Right lobe of liver (tissue), 6 donors: ENCODE measurements at regions not wholly inside any gene's neighbourhood (a gene's known extent, or its start where the extent isn't known, plus 50 kb on each side); places are given as distances from the start of the nearest gene placed in this dataset.

Experiments
- ATAC-seq, 4 donors: fragments of 200-7000 bp; cut with Tn5 transposase; one replicate each; pipeline ENCODE4 v1.9.1; 2020; ENCODE audit warnings: mild to moderate bottlenecking in 4 of 4, moderate library complexity in 4 of 4
- DNase-seq, 3 donors: peaks; one replicate each; pipeline ENCODE4 v3.0.0-alpha.2; 2020
- H3K27ac ChIP-seq, 3 donors: fragments of 200-600 bp; one replicate each; pipeline ENCODE4 v1.8.0; 2022
- H3K27me3 ChIP-seq, 2 donors: fragments of 200-600 bp; one replicate each; pipeline ENCODE4 v1.8.0; 2022
- H3K36me3 ChIP-seq, 4 donors: fragments of 200-600 bp; sonication (generic) in 1 of 4; one replicate each; pipeline versions ENCODE4 v1.5.1 to v1.8.0; 2017 to 2022; ENCODE audit warnings: control low read depth in 1 of 4
- H3K4me1 ChIP-seq, 4 donors: fragments of 200-600 bp; sonication (generic) in 1 of 4; one replicate each; pipeline versions ENCODE4 v1.5.1 to v1.8.0; 2017 to 2022; ENCODE audit warnings: control low read depth in 1 of 4
- H3K4me3 ChIP-seq, 3 donors: fragments of 200-600 bp; one replicate each; pipeline ENCODE4 v1.8.0; 2022
- H3K9me3 ChIP-seq, 4 donors: fragments of 200-600 bp; sonication (generic) in 1 of 4; one replicate each; pipeline versions ENCODE4 v1.5.1 to v1.8.0; 2017 to 2022; ENCODE audit warnings: control low read depth in 1 of 4
- POLR2A ChIP-seq: fragments of 450-650 bp; IDR thresholded peaks from one replicate; pipeline ENCODE4 v1.6.1; 2017; ENCODE audit warnings: antibody characterized with exemption, mild to moderate bottlenecking
- WGBS: methylation state at CpG from one replicate; pipeline ENCODE4 v1.1.6; 2018; ENCODE audit warnings: low coverage, low lambda C conversion rate; ENCODE audit not compliant: insufficient coverage; ENCODE audit errors: missing lambda C conversion rate; 5-methylcytosine and 5-hydroxymethylcytosine counted together
- intact Hi-C, 2 donors: fragments of 100-400 bp; cut with DNase I; formaldehyde crosslinking; loops; one replicate each; pipeline versions ENCODE4 v1.11.2 to v1.14.1; 2022
- TF ChIP-seq, protein P1 (sequence below), 4 donors: fragments of 200-600 bp in 3 of 4; fragments of 450-650 bp in 1 of 4; IDR thresholded peaks; one replicate each; pipeline versions ENCODE4 v1.5.1 to v1.8.0; 2016 to 2022; ENCODE audit warnings: antibody characterized with exemption in 4 of 4, mild to moderate bottlenecking in 2 of 4
- donor health status: DM: no; HTN: yes; CAD: no.
- donor health status: DM: no; HTN: no; CAD: no.
- donor health status: DM: no; HTN: no; CAD: no.
- donor health status: DM: no; HTN: yes; CAD: no.
- donor health status: DM: no; HTN: yes; CAD: no.

DNA sequence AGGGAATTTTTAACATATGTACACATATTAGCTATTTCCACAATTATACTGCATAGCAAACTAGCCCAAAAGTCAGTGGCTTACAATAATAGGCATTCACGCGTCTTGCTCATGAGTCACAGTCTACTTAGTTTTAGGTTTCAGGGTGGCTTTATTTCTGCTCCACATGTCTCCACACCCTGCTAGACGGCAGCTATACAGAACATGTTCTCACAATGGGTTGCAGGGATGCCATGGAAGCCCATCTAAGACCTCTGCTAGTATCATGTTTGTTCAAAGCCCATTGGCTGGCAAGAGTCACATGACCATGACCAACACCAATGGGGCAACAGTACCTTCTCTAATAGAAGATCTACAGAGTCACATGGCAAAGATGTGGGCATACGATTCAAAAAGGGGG is 96.3 kb upstream of the NEBL start:
- Histone ChIP-seq H3K27me3 (no peaks in the 10 kb centered on the region), H3K4me1 (peaks cover 0 to 11% (median 0%) of the 10 kb centered on the region in 4 donors), H3K27ac (no peak overlapping the region), H3K36me3 (no peaks in the 10 kb centered on the region), H3K4me3 (no peak overlapping the region), H3K9me3 (no peaks in the 10 kb centered on the region)
- ATAC-seq (no peak), DNase-seq (no peak)
- TF ChIP-seq, protein P1, sequence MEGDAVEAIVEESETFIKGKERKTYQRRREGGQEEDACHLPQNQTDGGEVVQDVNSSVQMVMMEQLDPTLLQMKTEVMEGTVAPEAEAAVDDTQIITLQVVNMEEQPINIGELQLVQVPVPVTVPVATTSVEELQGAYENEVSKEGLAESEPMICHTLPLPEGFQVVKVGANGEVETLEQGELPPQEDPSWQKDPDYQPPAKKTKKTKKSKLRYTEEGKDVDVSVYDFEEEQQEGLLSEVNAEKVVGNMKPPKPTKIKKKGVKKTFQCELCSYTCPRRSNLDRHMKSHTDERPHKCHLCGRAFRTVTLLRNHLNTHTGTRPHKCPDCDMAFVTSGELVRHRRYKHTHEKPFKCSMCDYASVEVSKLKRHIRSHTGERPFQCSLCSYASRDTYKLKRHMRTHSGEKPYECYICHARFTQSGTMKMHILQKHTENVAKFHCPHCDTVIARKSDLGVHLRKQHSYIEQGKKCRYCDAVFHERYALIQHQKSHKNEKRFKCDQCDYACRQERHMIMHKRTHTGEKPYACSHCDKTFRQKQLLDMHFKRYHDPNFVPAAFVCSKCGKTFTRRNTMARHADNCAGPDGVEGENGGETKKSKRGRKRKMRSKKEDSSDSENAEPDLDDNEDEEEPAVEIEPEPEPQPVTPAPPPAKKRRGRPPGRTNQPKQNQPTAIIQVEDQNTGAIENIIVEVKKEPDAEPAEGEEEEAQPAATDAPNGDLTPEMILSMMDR (IDR thresholded peaks at IDR 0.05), result no peak
- no peak for TF ChIP-seq POLR2A
- intact Hi-C loops, result no loop called here
- 89% methylated on average over 3 of the region's 4 CpGs for WGBS

DNA sequence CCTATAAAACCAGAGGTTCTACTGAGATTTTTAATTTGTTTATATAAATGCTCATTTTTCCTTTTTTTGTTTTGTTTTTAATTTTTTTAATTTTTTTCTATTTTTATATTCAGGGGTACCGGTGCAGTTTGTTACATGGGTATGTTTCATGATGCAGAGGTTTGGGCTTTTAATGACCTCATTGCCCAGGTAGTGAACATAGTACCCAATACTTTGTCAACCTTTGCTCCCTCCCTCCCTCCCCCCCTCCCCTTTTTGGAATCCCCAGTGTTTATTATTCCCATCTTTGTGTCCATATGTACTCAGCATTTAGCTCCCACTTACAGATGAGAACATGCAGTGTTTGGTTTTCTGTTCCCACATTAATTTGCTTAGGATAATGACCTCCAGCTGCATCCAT is 94.4 kb upstream of the NEBL start:
- Histone ChIP-seq H3K27me3 (no peaks in the 10 kb centered on the region), H3K27ac (no peak overlapping the region), H3K36me3 (no peaks in the 10 kb centered on the region), H3K4me1 (peaks cover 0 to 26% (median 4%) of the 10 kb centered on the region in 4 donors), H3K9me3 (no peaks in the 10 kb centered on the region), H3K4me3 (no peak overlapping the region)
- TF ChIP-seq, protein P1 (IDR thresholded peaks at IDR 0.05), result no peak
- TF ChIP-seq POLR2A, result no peak
- DNase-seq (no peak), ATAC-seq (peak in 1 of 4 donors; percentile 17)
- 60% methylated on average over 1 of the region's 1 CpG for WGBS
- intact Hi-C loops, result no loop called here

DNA sequence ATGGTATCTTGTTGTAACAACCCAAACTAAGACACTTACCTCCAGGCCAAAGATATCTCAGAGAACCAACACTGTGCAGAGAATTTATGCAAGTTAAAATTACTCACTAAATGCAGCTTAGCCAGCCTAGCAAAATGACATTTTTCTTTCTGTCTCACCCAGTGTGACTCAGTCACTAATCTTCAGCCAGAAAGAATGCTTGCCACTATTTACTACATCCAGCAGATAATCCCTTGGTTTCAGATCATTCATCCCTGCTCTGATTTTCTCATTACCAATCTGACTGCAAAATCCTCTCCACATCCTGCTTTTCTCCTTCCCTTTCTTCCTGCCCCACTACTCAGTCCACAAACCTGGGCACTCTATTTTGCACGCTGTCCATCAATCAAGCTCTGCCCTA is 93.5 kb upstream of the NEBL start:
- 86% methylated on average over 1 of the region's 1 CpG for WGBS
- Histone ChIP-seq H3K4me1 (peaks cover 0 to 29% (median 4%) of the 10 kb centered on the region in 4 donors), H3K9me3 (no peaks in the 10 kb centered on the region), H3K27me3 (no peaks in the 10 kb centered on the region), H3K36me3 (no peaks in the 10 kb centered on the region), H3K27ac (no peak overlapping the region), H3K4me3 (no peak overlapping the region)
- TF ChIP-seq POLR2A, result no peak
- TF ChIP-seq, protein P1 (IDR thresholded peaks at IDR 0.05), result no peak
- no peak for DNase-seq
- intact Hi-C loops, result no loop called here
- peak in 1 of 4 donors; percentile 39 for ATAC-seq

DNA sequence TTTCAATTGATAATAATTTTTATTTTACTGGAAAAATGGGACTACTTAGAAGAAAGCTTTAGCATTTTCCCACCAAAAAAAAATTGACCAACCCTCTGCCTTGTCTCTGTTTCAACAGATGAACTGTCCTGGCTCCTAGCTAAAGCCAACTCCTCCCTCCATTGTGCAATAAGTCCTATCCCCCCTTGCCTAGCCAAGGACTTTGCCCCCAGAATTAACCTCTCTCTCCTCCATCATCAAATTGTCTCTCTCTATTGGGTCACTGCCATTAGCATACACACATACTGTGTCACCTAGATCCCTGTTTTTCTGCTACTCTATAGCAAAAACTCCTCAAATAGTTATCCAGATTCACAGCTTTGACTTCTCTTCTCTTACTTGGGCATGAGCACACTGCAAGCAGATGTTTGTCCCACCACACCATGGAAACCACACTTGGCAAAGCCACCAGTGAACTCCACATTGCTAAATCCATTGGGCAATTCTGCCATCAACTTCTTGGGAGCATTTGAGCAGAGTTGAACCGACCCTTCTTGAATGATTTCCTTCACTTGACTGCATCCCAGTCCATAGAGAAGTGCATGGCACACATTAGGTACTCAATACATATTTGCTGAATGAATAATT is 91.4 kb upstream of the NEBL start:
- H3K4me1 ChIP-seq, result peaks cover 0 to 34% (median 4%) of the 10 kb centered on the region in 4 donors
- H3K9me3 ChIP-seq, result no peaks in the 10 kb centered on the region
- H3K4me3 ChIP-seq, result no peak overlapping the region
- intact Hi-C loops, result no loop called here
- peak overlapping the region in 2 of 3 donors; percentile 84 to 89 for H3K27ac ChIP-seq
- TF ChIP-seq POLR2A, result no peak
- TF ChIP-seq, protein P1 (IDR thresholded peaks at IDR 0.05), result no peak
- DNase-seq (peak in 1 of 3 donors; percentile 76), ATAC-seq (peak; percentile 86 to 93 (median 90))
- H3K36me3 ChIP-seq, result no peaks in the 10 kb centered on the region
- H3K27me3 ChIP-seq, result no peaks in the 10 kb centered on the region
- WGBS, result 28% methylated on average over 1 of the region's 1 CpG
